ENCODE measurements at regions not wholly inside any gene's neighbourhood (a gene's known extent, or its start where the extent isn't known, plus 50 kb on each side); places are given as distances from the start of the nearest gene placed in this dataset.

GRCh38 chr20:60782959-60783625 is 469.0 kb upstream of the CDH4 start:
- Histone ChIP-seq H3K4me2 (no peak overlapping the region), H3K9ac (no peak overlapping the region), H4K20me1 (ENCODE audit: insufficient read depth) (no peaks in the 10 kb centered on the region), H3K27me3 (ENCODE audit: insufficient read depth) (no peaks in the 10 kb centered on the region), H3K27ac (ENCODE audit: low read depth in 2 of 2, low read length in 1 of 2) (no peak overlapping the region), H2AFZ (ENCODE audit: low read depth) (no peak overlapping the region), H3F3A (replicated peaks; ENCODE audit: insufficient read depth) (no peaks in the 10 kb centered on the region), H3K79me2 (ENCODE audit: insufficient read depth) (no peaks in the 10 kb centered on the region), H3K9me3 (no peaks in the 10 kb centered on the region), H3K4me1 (ENCODE audit: control insufficient read depth in 1 of 2, insufficient read depth in 2 of 2, low read depth in 1 of 2, low read length in 1 of 2) (no peaks in the 10 kb centered on the region), H3K4me3 (ENCODE audit: low read depth in 2 of 2, low read length in 1 of 2) (no peak overlapping the region), H3K36me3 (replicated peaks in 1 of 2; ENCODE audit: control insufficient read depth in 1 of 2, insufficient read depth in 2 of 2, low read length in 1 of 2) (no peaks in the 10 kb centered on the region), H3K9me2 (no peaks in the 10 kb centered on the region)
- ChIA-PET POLR2A (no interaction called here), CTCF (no interaction called here)
- TF ChIP-seq MEF2A (IDR thresholded peaks at IDR 0.05; ENCODE audit: borderline replicate concordance, low read depth), result no peak
- TF ChIP-seq RXRA (IDR thresholded peaks at IDR 0.05; ENCODE audit: borderline replicate concordance, low read depth), result no peak
- TF ChIP-seq TEAD4 (IDR thresholded peaks at IDR 0.05; ENCODE audit: borderline replicate concordance, insufficient read depth), result no peak
- no peak for TF ChIP-seq TAF1 (IDR thresholded peaks at IDR 0.05; ENCODE audit: borderline replicate concordance, low read depth, low read length)
- DNase-seq, result no peak
- WGBS (ENCODE audit: low lambda C conversion rate), result 52% methylated on average over 7 of the region's 7 CpGs

- no peak overlapping the region for H3K27ac ChIP-seq (ENCODE audit: low read depth in 2 of 2, low read length in 1 of 2)
- DNase-seq, result no peak
- H3K4me2 ChIP-seq, result no peak overlapping the region
- no peaks in the 10 kb centered on the region for H4K20me1 ChIP-seq (ENCODE audit: insufficient read depth)
- H3K4me1 ChIP-seq (ENCODE audit: control insufficient read depth in 1 of 2, insufficient read depth in 2 of 2, low read depth in 1 of 2, low read length in 1 of 2), result no peaks in the 10 kb centered on the region
- H3K9me2 ChIP-seq, result no peaks in the 10 kb centered on the region
- no peak for TF ChIP-seq MXI1 (IDR thresholded peaks at IDR 0.05; ENCODE audit: low read depth, low read length)
- ChIA-PET POLR2A (no interaction called here), CTCF (no interaction called here)
- no peaks in the 10 kb centered on the region for H3K27me3 ChIP-seq (ENCODE audit: insufficient read depth)
- no peaks in the 10 kb centered on the region for H3F3A ChIP-seq (replicated peaks; ENCODE audit: insufficient read depth)
- H3K36me3 ChIP-seq (replicated peaks in 1 of 2; ENCODE audit: control insufficient read depth in 1 of 2, insufficient read depth in 2 of 2, low read length in 1 of 2), result no peaks in the 10 kb centered on the region
- H3K9me3 ChIP-seq, result no peaks in the 10 kb centered on the region
- H3K9ac ChIP-seq, result no peak overlapping the region
- no peaks in the 10 kb centered on the region for H3K79me2 ChIP-seq (ENCODE audit: insufficient read depth)
- WGBS (ENCODE audit: low lambda C conversion rate), result 0% methylated on average over 1 of the region's 1 CpG
- H2AFZ ChIP-seq (ENCODE audit: low read depth), result no peak overlapping the region
- H3K4me3 ChIP-seq (ENCODE audit: low read depth in 2 of 2, low read length in 1 of 2), result no peak overlapping the region
Measured at GRCh38 chr20:60785301-60785700, 466.8 kb upstream of the CDH4 start.

GRCh38 chr20:60785785-60786184 is 466.3 kb upstream of the CDH4 start:
- no peaks in the 10 kb centered on the region for H3K4me1 ChIP-seq (ENCODE audit: control insufficient read depth in 1 of 2, insufficient read depth in 2 of 2, low read depth in 1 of 2, low read length in 1 of 2)
- no peak for DNase-seq
- H4K20me1 ChIP-seq (ENCODE audit: insufficient read depth), result no peaks in the 10 kb centered on the region
- no peaks in the 10 kb centered on the region for H3K9me3 ChIP-seq
- no peak overlapping the region for H3K4me2 ChIP-seq
- CTCF ChIA-PET, result no interaction called here
- no peak overlapping the region for H3K4me3 ChIP-seq (ENCODE audit: low read depth in 2 of 2, low read length in 1 of 2)
- H3K9me2 ChIP-seq, result no peaks in the 10 kb centered on the region
- POLR2A ChIA-PET, result no interaction called here
- no peaks in the 10 kb centered on the region for H3F3A ChIP-seq (replicated peaks; ENCODE audit: insufficient read depth)
- no peaks in the 10 kb centered on the region for H3K27me3 ChIP-seq (ENCODE audit: insufficient read depth)
- H3K9ac ChIP-seq, result no peak overlapping the region
- no peak overlapping the region for H2AFZ ChIP-seq (ENCODE audit: low read depth)
- WGBS (ENCODE audit: low lambda C conversion rate), result 35% methylated on average over 6 of the region's 7 CpGs
- no peaks in the 10 kb centered on the region for H3K79me2 ChIP-seq (ENCODE audit: insufficient read depth)
- H3K36me3 ChIP-seq (replicated peaks in 1 of 2; ENCODE audit: control insufficient read depth in 1 of 2, insufficient read depth in 2 of 2, low read length in 1 of 2), result no peaks in the 10 kb centered on the region
- TF ChIP-seq MXI1 (IDR thresholded peaks at IDR 0.05; ENCODE audit: low read depth, low read length), result no peak
- TF ChIP-seq NRF1 (IDR thresholded peaks at IDR 0.05; ENCODE audit: low read depth, low read length), result no peak
- no peak for TF ChIP-seq PBX3 (IDR thresholded peaks at IDR 0.05)
- no peak for TF ChIP-seq ELF1 (IDR thresholded peaks at IDR 0.05)
- TF ChIP-seq MEF2A (IDR thresholded peaks at IDR 0.05; ENCODE audit: borderline replicate concordance, low read depth), result no peak
- TF ChIP-seq POLR2AphosphoS5 (IDR thresholded peaks at IDR 0.05; ENCODE audit: low read depth, low read length), result no peak
- H3K27ac ChIP-seq (ENCODE audit: low read depth in 2 of 2, low read length in 1 of 2), result no peak overlapping the region

Measured in SK-N-SH (cell line).